ENCODE measurements at regions not wholly inside any gene's neighbourhood (a gene's known extent, or its start where the extent isn't known, plus 50 kb on each side); places are given as distances from the start of the nearest gene placed in this dataset.

DNA sequence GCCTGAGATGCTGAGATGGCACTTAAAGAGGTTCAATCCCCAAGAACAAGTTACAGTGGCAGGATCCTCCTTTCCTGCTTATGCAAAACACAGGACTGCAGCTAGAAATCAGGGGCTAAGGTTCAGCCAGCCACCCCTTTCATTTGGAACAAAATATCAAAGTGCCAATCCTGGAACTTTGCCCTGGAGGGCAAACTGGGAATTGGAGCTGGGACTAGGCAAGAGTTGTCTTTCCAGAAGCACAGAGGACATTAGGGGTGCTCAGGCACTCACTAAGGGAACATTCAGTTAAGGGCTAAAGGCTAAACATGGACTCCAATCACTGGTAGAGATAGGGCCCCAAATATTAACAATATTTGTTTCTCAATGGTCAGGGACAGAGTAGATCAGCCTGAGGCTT, 237.2 kb downstream of the EMP1 start:
- Histone ChIP-seq H4K20me1 (ENCODE audit: insufficient read depth) (no peaks in the 10 kb centered on the region), H3K27me3 (ENCODE audit: insufficient read depth, low read depth) (no peaks in the 10 kb centered on the region), H3K9ac (no peak overlapping the region), H3K4me1 (ENCODE audit: low read depth, poor library complexity, severe bottlenecking) (no peaks in the 10 kb centered on the region), H3K79me2 (ENCODE audit: insufficient read depth, low read depth) (no peaks in the 10 kb centered on the region), H3K4me2 (no peak overlapping the region), H3K4me3 (IDR thresholded peaks at IDR 0.05; ENCODE audit: insufficient read depth, low read depth, low read length) (no peak overlapping the region), H2AFZ (ENCODE audit: low read depth) (no peak overlapping the region), H3K36me3 (ENCODE audit: insufficient read depth) (no peaks in the 10 kb centered on the region), H3K27ac (no peak overlapping the region)
- no peak for TF ChIP-seq CTCF (conservative IDR thresholded peaks at IDR 0.05; ENCODE audit: low read depth, low read length)

GRCh38 chr12:13431041-13431440, 234.5 kb downstream of the EMP1 start:
- Histone ChIP-seq H3K79me2 (ENCODE audit: insufficient read depth, low read depth) (no peaks in the 10 kb centered on the region), H3K4me2 (no peak overlapping the region), H3K4me3 (IDR thresholded peaks at IDR 0.05; ENCODE audit: insufficient read depth, low read depth, low read length) (no peak overlapping the region), H3K27ac (no peak overlapping the region), H3K36me3 (ENCODE audit: insufficient read depth) (no peaks in the 10 kb centered on the region), H4K20me1 (ENCODE audit: insufficient read depth) (no peaks in the 10 kb centered on the region), H3K9ac (no peak overlapping the region), H3K4me1 (ENCODE audit: low read depth, poor library complexity, severe bottlenecking) (no peaks in the 10 kb centered on the region), H2AFZ (ENCODE audit: low read depth) (no peak overlapping the region), H3K27me3 (ENCODE audit: insufficient read depth, low read depth) (no peaks in the 10 kb centered on the region)
- no peak for TF ChIP-seq CTCF (conservative IDR thresholded peaks at IDR 0.05; ENCODE audit: low read depth, low read length)

DNA sequence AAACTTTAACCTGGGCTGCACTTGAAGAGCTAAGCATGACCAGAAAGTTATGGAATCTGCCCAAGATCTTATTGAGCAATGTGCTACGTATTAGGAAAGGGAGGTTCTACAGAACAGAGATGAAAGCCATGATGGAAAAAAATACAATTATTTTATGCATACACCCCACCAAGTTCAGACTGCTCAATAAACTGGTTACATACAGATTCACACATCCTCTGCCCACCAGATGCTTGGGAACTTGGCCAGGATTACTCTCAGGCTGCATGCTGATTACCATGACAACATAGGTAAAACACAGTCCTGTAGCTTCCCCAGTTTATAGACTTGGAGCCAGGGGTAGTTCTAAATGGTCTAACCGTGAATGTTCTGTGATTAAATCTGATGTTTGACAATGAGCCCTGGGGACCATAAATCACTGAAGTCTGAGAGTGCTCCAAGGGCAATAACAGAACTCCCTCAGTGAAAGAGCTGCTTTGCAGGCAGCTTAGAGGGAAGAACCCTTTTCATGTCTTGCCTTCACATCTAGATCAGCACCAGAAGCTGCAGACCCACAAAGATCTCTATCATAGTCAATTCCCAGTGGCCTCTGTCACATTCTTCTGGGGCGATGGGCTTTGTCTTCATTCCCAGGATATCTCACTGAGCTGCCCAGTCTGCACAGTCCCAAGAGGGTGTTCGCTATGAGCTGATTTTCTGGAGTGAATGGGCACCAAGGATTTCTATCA, 232.2 kb downstream of the EMP1 start:
- no peaks in the 10 kb centered on the region for H3K27me3 ChIP-seq (ENCODE audit: insufficient read depth, low read depth)
- no peak for TF ChIP-seq CTCF (conservative IDR thresholded peaks at IDR 0.05; ENCODE audit: low read depth, low read length)
- H3K27ac ChIP-seq, result no peak overlapping the region
- H3K36me3 ChIP-seq (ENCODE audit: insufficient read depth), result no peaks in the 10 kb centered on the region
- no peak overlapping the region for H3K4me3 ChIP-seq (IDR thresholded peaks at IDR 0.05; ENCODE audit: insufficient read depth, low read depth, low read length)
- H4K20me1 ChIP-seq (ENCODE audit: insufficient read depth), result no peaks in the 10 kb centered on the region
- no peak overlapping the region for H2AFZ ChIP-seq (ENCODE audit: low read depth)
- no peak overlapping the region for H3K9ac ChIP-seq
- H3K79me2 ChIP-seq (ENCODE audit: insufficient read depth, low read depth), result no peaks in the 10 kb centered on the region
- no peak overlapping the region for H3K4me2 ChIP-seq
- no peaks in the 10 kb centered on the region for H3K4me1 ChIP-seq (ENCODE audit: low read depth, poor library complexity, severe bottlenecking)

GRCh38 chr12:13425766-13426165, 229.2 kb downstream of the EMP1 start:
- H3K79me2 ChIP-seq (ENCODE audit: insufficient read depth, low read depth), result no peaks in the 10 kb centered on the region
- TF ChIP-seq CTCF (conservative IDR thresholded peaks at IDR 0.05; ENCODE audit: low read depth, low read length), result no peak
- no peaks in the 10 kb centered on the region for H3K36me3 ChIP-seq (ENCODE audit: insufficient read depth)
- H3K9ac ChIP-seq, result no peak overlapping the region
- no peaks in the 10 kb centered on the region for H4K20me1 ChIP-seq (ENCODE audit: insufficient read depth)
- no peak overlapping the region for H3K4me2 ChIP-seq
- H3K4me1 ChIP-seq (ENCODE audit: low read depth, poor library complexity, severe bottlenecking), result no peaks in the 10 kb centered on the region
- no peak overlapping the region for H3K27ac ChIP-seq
- no peak overlapping the region for H3K4me3 ChIP-seq (IDR thresholded peaks at IDR 0.05; ENCODE audit: insufficient read depth, low read depth, low read length)
- H3K27me3 ChIP-seq (ENCODE audit: insufficient read depth, low read depth), result no peaks in the 10 kb centered on the region
- H2AFZ ChIP-seq (ENCODE audit: low read depth), result no peak overlapping the region
